HCT116 (cell line): ENCODE measurements at regions not wholly inside any gene's neighbourhood (a gene's known extent, or its start where the extent isn't known, plus 50 kb on each side); places are given as distances from the start of the nearest gene placed in this dataset.

ENCODE experiments used
- ATAC-seq: fragments of 200-7000 bp; cut with Tn5 transposase; 2 replicates; pipeline ENCODE4 v1.9.1; 2020; ENCODE audit warnings: mild to moderate bottlenecking, moderate library complexity
- BruUV-seq: library from RNA; stranded (reverse); fragments of 400-500 nt; replicated peaks from 2 replicates; lab custom pipeline; 2021; lab: Mats Ljungman, UMichigan
- CTCF ChIA-PET: fragments of 300-600 bp; sonication (Branson Sonifier 250); formaldehyde crosslinking; loops from one replicate; lab custom pipeline; 2021; ENCODE audit warnings: antibody characterized with exemption; lab: Charles Lee
- POLR2A ChIA-PET: fragments of 300-600, 350-600 bp; sonication (Branson Sonifier 250); formaldehyde crosslinking; loops from one replicate; lab custom pipeline; 2021; ENCODE audit warnings: antibody characterized with exemption; lab: Charles Lee
- RAD21 ChIA-PET, 2 experiments: fragments of 300-600 bp; sonication (Branson Sonifier 250); formaldehyde crosslinking; loops; one replicate each; lab custom pipeline; 2023; ENCODE audit warnings: low total read pairs in 2 of 2; ENCODE audit not compliant: uncharacterized antibody in 2 of 2, unreplicated experiment in 2 of 2, low non-redundant PET in 1 of 2; lab: Charles Lee
- DNase-seq: peaks from one replicate; pipeline ENCODE4 v3.0.0-alpha.2; 2010; ENCODE audit warnings: low read depth, low spot score
- H2AFZ ChIP-seq: fragments of 200-600 bp; shearing (Covaris generic), sonication (generic); 2 replicates; pipeline ENCODE4 v1.6.1; 2017; ENCODE audit warnings: low read depth, mixed run types, mixed read lengths, antibody characterized with exemption, low read length; ENCODE audit not compliant: poor library complexity, severe bottlenecking
- H3K27ac ChIP-seq: 2 replicates; pipeline ENCODE4 v1.5.1; 2012; ENCODE audit warnings: low read depth, low read length
- H3K27me3 ChIP-seq: fragments of 200-600 bp; sonication (generic); 2 replicates; pipeline ENCODE4 v1.6.1; 2016; ENCODE audit warnings: mixed run types, low read length, mixed read lengths; ENCODE audit not compliant: insufficient read depth
- H3K36me3 ChIP-seq, 2 experiments: fragments of 200-500 bp in 1 of 2; fragments of 200-600 bp in 1 of 2; sonication (Bioruptor generic) in 1 of 2; sonication (generic) in 1 of 2; 2 replicates each; pipeline versions ENCODE4 v1.5.1 to v1.6.1; 2014 to 2016; ENCODE audit warnings: low read length in 2 of 2, inconsistent platforms in 1 of 2, mixed read lengths in 1 of 2, mixed run types in 1 of 2; ENCODE audit not compliant: insufficient read depth in 2 of 2, control insufficient read depth in 1 of 2
- H3K4me1 ChIP-seq, 2 experiments: fragments of 200-600 bp in 1 of 2; sonication (generic) in 1 of 2; 2 replicates each; pipeline versions ENCODE4 v1.5.1 to v1.6.1; 2012 to 2017; ENCODE audit warnings: low read length in 2 of 2, inconsistent platforms in 1 of 2, mild to moderate bottlenecking in 1 of 2, mixed read lengths in 1 of 2, mixed run types in 1 of 2, moderate library complexity in 1 of 2; ENCODE audit not compliant: insufficient read depth in 2 of 2, control insufficient read depth in 1 of 2
- H3K4me2 ChIP-seq: fragments of 200-600 bp; sonication (generic); 2 replicates; pipeline ENCODE4 v1.6.1; 2017; ENCODE audit warnings: mixed run types, low read length, mixed read lengths
- H3K4me3 ChIP-seq, 2 experiments: fragments of 200-600 bp in 1 of 2; sonication (generic) in 1 of 2; replicated peaks in 1 of 2; 2 replicates each; pipeline ENCODE4 v1.5.1; 2011 to 2016; ENCODE audit warnings: low read length in 2 of 2, control low read depth in 1 of 2, low read depth in 1 of 2, mild to moderate bottlenecking in 1 of 2, mixed read lengths in 1 of 2, mixed run types in 1 of 2
- H3K79me2 ChIP-seq: fragments of 200-600 bp; sonication (generic); 2 replicates; pipeline ENCODE4 v1.6.1; 2017; ENCODE audit warnings: mild to moderate bottlenecking, mixed run types, low read length, moderate library complexity, mixed read lengths; ENCODE audit not compliant: insufficient read depth
- H3K9ac ChIP-seq: fragments of 200-600 bp; sonication (generic); 2 replicates; pipeline ENCODE4 v1.6.1; 2016; ENCODE audit warnings: low read length, mixed read lengths
- H3K9me2 ChIP-seq: fragments of 200-600 bp; sonication (generic), shearing (Covaris generic); 2 replicates; pipeline ENCODE4 v1.6.1; 2017; ENCODE audit warnings: mixed run types, mild to moderate bottlenecking, moderate library complexity; ENCODE audit not compliant: insufficient read depth
- H3K9me3 ChIP-seq, 2 experiments: fragments of 200-500 bp in 1 of 2; fragments of 200-600 bp in 1 of 2; sonication (Bioruptor generic) in 1 of 2; sonication (generic) in 1 of 2; 2 replicates each; pipeline ENCODE4 v1.6.1; 2014 to 2017; ENCODE audit warnings: low read length in 2 of 2, mixed read lengths in 2 of 2, inconsistent platforms in 1 of 2, low read depth in 1 of 2, mild to moderate bottlenecking in 1 of 2, mixed run types in 1 of 2, moderate library complexity in 1 of 2; ENCODE audit not compliant: control insufficient read depth in 1 of 2, insufficient read depth in 1 of 2
- H4K20me1 ChIP-seq: fragments of 200-600 bp; sonication (generic), shearing (Covaris generic); 2 replicates; pipeline ENCODE4 v1.6.1; 2017; ENCODE audit warnings: mixed run types, mild to moderate bottlenecking, moderate library complexity; ENCODE audit not compliant: insufficient read depth
- ATF3 ChIP-seq: IDR thresholded peaks from 2 replicates; pipeline ENCODE4 v1.6.1; 2012
- CBX3 ChIP-seq: IDR thresholded peaks from 2 replicates; pipeline ENCODE4 v1.6.1; 2012; ENCODE audit warnings: low read depth
- ELF1 ChIP-seq: IDR thresholded peaks from 2 replicates; pipeline ENCODE4 v1.6.1; 2012; ENCODE audit warnings: low read depth, borderline replicate concordance
- JUND ChIP-seq: IDR thresholded peaks from 2 replicates; pipeline ENCODE4 v1.6.1; 2012
- POLR2A ChIP-seq: IDR thresholded peaks from 2 replicates; pipeline ENCODE4 v1.7.0; 2011; ENCODE audit warnings: borderline replicate concordance; ENCODE audit not compliant: insufficient read depth, insufficient read length; ENCODE audit errors: extremely low read depth
- SP1 ChIP-seq: IDR thresholded peaks from 2 replicates; pipeline ENCODE4 v1.6.1; 2012; ENCODE audit warnings: low read depth
- TCF7L2 ChIP-seq: IDR thresholded peaks from 2 replicates; pipeline ENCODE4 v1.7.0; 2011; ENCODE audit warnings: borderline replicate concordance, inconsistent platforms; ENCODE audit not compliant: insufficient read depth, insufficient read length; ENCODE audit errors: extremely low read depth
- YY1 ChIP-seq: IDR thresholded peaks from 2 replicates; pipeline ENCODE4 v1.6.1; 2011; ENCODE audit warnings: low read length, low read depth, moderate library complexity, mild to moderate bottlenecking; ENCODE audit not compliant: insufficient replicate concordance; ENCODE audit errors: extremely low read depth
- ZFX ChIP-seq: fragments of 450-650 bp; IDR thresholded peaks from 2 replicates; pipeline ENCODE4 v1.6.1; 2017
- ZNF274 ChIP-seq: fragments of 200-500 bp; sonication (Bioruptor generic); IDR thresholded peaks from 2 replicates; pipeline ENCODE4 v1.6.1; 2014; ENCODE audit warnings: mild to moderate bottlenecking, low read depth, low read length, inconsistent platforms
- intact Hi-C: fragments of 100-400 bp; cut with micrococcal nuclease; formaldehyde crosslinking; loops from 2 replicates; pipeline ENCODE4 v1.10.0; 2022
- TF ChIP-seq, protein P1 (sequence below): IDR thresholded peaks from 2 replicates; pipeline ENCODE4 v1.6.1; 2011; ENCODE audit warnings: mild to moderate bottlenecking, low read length, moderate library complexity; ENCODE audit not compliant: insufficient replicate concordance; ENCODE audit errors: extremely low read depth
- TF ChIP-seq, protein P2 (sequence below), 3 experiments: fragments of 200-600 bp in 1 of 3; sonication (generic) in 1 of 3; IDR thresholded peaks in 2 of 3; conservative IDR thresholded peaks in 1 of 3; 2 replicates each; pipeline ENCODE4 v1.5.1; 2012 to 2017; ENCODE audit warnings: low read depth in 2 of 3, low read length in 2 of 3, antibody characterized with exemption in 1 of 3, borderline replicate concordance in 1 of 3, control low read depth in 1 of 3, mild to moderate bottlenecking in 1 of 3, mixed read lengths in 1 of 3, mixed run types in 1 of 3, moderate library complexity in 1 of 3; ENCODE audit not compliant: insufficient read depth in 1 of 3
- TF ChIP-seq, protein P3 (sequence below): IDR thresholded peaks from 2 replicates; pipeline ENCODE4 v1.6.1; 2012

DNA sequence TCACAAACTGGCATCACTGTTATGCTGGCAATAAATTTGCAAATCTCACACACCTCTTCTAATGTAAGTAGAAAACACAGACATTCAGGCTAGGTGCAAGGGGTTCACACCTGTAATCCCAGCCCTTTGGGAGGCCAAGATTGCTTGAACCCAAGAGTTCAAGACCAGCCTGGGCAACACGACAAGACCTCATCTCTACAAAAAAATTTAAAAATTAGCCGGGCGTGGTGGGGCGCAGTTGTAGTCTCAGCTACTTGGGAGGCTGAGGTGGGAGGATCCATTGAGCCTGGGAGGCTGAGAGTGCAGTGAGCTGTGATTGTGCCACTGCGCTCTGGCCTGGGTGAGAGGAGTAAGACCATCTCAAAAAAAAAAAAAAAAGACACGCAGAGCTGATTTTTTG lies 83.1 kb upstream of the ENPP6 start:
- Histone ChIP-seq H3K79me2 (no peaks in the 10 kb centered on the region), H3K4me1 (no peaks in the 10 kb centered on the region), H3K36me3 (no peaks in the 10 kb centered on the region), H3K27ac (no peak overlapping the region), H3K9me2 (no peaks in the 10 kb centered on the region), H3K9ac (no peak overlapping the region), H3K27me3 (no peaks in the 10 kb centered on the region), H2AFZ (no peak overlapping the region), H3K4me2 (no peak overlapping the region), H4K20me1 (no peaks in the 10 kb centered on the region), H3K4me3 (no peak overlapping the region), H3K9me3 (no peaks in the 10 kb centered on the region)
- ATAC-seq (no peak), DNase-seq (no peak)
- ChIA-PET POLR2A (no interaction called here), RAD21 (no interaction called here), CTCF (no interaction called here)
- BruUV-seq: no TSS peak
- intact Hi-C loops: no loop called here
- TF ChIP-seq ZNF274: no peak
- TF ChIP-seq, protein P1, sequence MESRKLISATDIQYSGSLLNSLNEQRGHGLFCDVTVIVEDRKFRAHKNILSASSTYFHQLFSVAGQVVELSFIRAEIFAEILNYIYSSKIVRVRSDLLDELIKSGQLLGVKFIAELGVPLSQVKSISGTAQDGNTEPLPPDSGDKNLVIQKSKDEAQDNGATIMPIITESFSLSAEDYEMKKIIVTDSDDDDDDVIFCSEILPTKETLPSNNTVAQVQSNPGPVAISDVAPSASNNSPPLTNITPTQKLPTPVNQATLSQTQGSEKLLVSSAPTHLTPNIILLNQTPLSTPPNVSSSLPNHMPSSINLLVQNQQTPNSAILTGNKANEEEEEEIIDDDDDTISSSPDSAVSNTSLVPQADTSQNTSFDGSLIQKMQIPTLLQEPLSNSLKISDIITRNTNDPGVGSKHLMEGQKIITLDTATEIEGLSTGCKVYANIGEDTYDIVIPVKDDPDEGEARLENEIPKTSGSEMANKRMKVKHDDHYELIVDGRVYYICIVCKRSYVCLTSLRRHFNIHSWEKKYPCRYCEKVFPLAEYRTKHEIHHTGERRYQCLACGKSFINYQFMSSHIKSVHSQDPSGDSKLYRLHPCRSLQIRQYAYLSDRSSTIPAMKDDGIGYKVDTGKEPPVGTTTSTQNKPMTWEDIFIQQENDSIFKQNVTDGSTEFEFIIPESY: no peak
- no peak for TF ChIP-seq YY1
- no peak for TF ChIP-seq JUND
- no peak for TF ChIP-seq ATF3

- no peak overlapping the region for H2AFZ ChIP-seq
- H3K27ac ChIP-seq: no peak overlapping the region
- ATAC-seq: no peak
- no peak for DNase-seq
- H3K27me3 ChIP-seq: no peaks in the 10 kb centered on the region
- H3K9me3 ChIP-seq: no peaks in the 10 kb centered on the region
- no peaks in the 10 kb centered on the region for H3K36me3 ChIP-seq
- CTCF ChIA-PET: no interaction called here
- POLR2A ChIA-PET: no interaction called here
- H3K9ac ChIP-seq: no peak overlapping the region
- H3K4me2 ChIP-seq: no peak overlapping the region
- no peaks in the 10 kb centered on the region for H4K20me1 ChIP-seq
- H3K4me1 ChIP-seq: no peaks in the 10 kb centered on the region
- H3K4me3 ChIP-seq: no peak overlapping the region
- no peaks in the 10 kb centered on the region for H3K9me2 ChIP-seq
- no peaks in the 10 kb centered on the region for H3K79me2 ChIP-seq
- RAD21 ChIA-PET: no interaction called here
- intact Hi-C loops: no loop called here
- BruUV-seq: no TSS peak
- TF ChIP-seq POLR2A: no peak
- no peak for TF ChIP-seq CBX3
- TF ChIP-seq, protein P1: no peak
- TF ChIP-seq, protein P2, sequence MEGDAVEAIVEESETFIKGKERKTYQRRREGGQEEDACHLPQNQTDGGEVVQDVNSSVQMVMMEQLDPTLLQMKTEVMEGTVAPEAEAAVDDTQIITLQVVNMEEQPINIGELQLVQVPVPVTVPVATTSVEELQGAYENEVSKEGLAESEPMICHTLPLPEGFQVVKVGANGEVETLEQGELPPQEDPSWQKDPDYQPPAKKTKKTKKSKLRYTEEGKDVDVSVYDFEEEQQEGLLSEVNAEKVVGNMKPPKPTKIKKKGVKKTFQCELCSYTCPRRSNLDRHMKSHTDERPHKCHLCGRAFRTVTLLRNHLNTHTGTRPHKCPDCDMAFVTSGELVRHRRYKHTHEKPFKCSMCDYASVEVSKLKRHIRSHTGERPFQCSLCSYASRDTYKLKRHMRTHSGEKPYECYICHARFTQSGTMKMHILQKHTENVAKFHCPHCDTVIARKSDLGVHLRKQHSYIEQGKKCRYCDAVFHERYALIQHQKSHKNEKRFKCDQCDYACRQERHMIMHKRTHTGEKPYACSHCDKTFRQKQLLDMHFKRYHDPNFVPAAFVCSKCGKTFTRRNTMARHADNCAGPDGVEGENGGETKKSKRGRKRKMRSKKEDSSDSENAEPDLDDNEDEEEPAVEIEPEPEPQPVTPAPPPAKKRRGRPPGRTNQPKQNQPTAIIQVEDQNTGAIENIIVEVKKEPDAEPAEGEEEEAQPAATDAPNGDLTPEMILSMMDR (IDR thresholded peaks at IDR 0.05 in 2 of 3, conservative IDR thresholded peaks at IDR 0.05 in 1 of 3; ENCODE audit: borderline replicate concordance in 1 of 3, insufficient read depth in 1 of 3, low read depth in 2 of 3, low read length in 2 of 3): no peak
- no peak for TF ChIP-seq ATF3
- TF ChIP-seq TCF7L2: no peak
- TF ChIP-seq SP1: no peak
- TF ChIP-seq ELF1: no peak
- TF ChIP-seq YY1: no peak
- TF ChIP-seq, protein P3, sequence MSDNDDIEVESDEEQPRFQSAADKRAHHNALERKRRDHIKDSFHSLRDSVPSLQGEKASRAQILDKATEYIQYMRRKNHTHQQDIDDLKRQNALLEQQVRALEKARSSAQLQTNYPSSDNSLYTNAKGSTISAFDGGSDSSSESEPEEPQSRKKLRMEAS: no peak
- TF ChIP-seq ZFX: no peak
- TF ChIP-seq ZNF274: no peak
Measured at GRCh38 chr4:184298254-184298653, 80.6 kb upstream of the ENPP6 start.
